GM12875 (cell line): ENCODE measurements at regions not wholly inside any gene's neighbourhood (a gene's known extent, or its start where the extent isn't known, plus 50 kb on each side); places are given as distances from the start of the nearest gene placed in this dataset.

Experiments used
- H3K4me3 ChIP-seq: one replicate; pipeline ENCODE4 v1.5.1; 2011; ENCODE audit warnings: low read depth, low read length, control low read depth
- TF ChIP-seq, protein P1 (sequence below): IDR thresholded peaks from 2 replicates; pipeline ENCODE4 v1.5.1; 2011; ENCODE audit warnings: low read depth, mild to moderate bottlenecking, control low read depth, inconsistent platforms, low read length, moderate library complexity, borderline replicate concordance; ENCODE audit not compliant: insufficient read depth

DNA sequence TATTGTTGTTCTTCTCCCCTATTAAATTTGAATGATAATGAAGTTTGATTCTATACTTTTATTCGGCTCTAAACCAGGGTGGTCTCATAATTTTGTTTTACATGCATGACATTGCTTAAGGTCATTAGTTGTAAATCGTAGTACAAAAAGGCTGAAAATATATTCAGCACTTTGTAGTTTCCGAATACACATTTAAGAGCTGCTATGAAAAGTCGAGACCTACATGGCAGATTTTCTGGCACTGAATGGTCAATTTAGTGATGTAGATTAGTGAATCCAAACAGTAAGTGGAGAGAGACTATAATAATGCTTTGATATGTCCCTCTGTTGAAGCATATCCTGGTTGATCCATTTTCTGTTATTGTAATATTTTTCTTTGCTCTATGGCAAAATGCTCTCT lies 254.0 kb upstream of the SOX2 start:
- H3K4me3 ChIP-seq = no peak overlapping the region
- TF ChIP-seq, protein P1, sequence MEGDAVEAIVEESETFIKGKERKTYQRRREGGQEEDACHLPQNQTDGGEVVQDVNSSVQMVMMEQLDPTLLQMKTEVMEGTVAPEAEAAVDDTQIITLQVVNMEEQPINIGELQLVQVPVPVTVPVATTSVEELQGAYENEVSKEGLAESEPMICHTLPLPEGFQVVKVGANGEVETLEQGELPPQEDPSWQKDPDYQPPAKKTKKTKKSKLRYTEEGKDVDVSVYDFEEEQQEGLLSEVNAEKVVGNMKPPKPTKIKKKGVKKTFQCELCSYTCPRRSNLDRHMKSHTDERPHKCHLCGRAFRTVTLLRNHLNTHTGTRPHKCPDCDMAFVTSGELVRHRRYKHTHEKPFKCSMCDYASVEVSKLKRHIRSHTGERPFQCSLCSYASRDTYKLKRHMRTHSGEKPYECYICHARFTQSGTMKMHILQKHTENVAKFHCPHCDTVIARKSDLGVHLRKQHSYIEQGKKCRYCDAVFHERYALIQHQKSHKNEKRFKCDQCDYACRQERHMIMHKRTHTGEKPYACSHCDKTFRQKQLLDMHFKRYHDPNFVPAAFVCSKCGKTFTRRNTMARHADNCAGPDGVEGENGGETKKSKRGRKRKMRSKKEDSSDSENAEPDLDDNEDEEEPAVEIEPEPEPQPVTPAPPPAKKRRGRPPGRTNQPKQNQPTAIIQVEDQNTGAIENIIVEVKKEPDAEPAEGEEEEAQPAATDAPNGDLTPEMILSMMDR = no peak

DNA sequence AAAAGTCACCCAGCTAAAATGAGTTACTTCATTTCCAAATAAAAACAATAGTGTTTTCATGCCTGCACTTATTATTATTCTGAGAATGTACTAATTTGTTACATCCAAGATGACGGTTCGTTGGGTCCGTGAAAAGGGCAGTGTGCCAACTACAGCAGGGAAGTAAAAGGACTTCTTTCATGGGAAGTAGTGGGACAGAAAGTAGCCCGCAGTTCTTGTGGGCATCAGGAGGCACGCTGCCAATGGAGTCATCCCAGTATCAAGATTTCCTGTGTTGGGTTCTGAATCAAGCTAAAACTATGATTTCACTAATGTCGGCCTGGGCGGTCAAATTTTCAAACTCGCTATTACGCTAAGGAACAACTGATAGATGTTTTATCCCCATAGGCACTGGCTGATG lies 254.5 kb upstream of the SOX2 start:
- TF ChIP-seq, protein P1 = no peak
- H3K4me3 ChIP-seq = no peak overlapping the region

DNA sequence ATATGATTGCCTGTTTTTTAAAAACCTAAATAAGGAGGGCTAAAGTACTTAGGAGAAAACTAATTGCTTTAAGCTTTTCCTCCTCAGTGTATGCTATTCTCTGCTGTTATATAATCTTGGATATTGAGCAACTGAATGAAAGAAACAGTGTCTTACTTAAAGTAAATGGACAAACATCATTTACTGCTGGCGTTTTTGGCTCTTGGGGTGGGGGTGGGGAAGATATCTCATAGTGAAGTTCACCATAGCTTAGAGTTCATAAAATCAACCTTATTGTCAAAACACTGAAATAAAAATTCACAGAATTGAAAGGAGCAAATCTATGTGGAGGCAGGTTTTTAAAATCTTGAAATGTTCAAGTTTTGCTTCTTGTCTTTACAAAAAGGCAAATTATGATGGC lies 256.4 kb upstream of the SOX2 start:
- TF ChIP-seq, protein P1 = no peak
- H3K4me3 ChIP-seq = no peak overlapping the region

DNA sequence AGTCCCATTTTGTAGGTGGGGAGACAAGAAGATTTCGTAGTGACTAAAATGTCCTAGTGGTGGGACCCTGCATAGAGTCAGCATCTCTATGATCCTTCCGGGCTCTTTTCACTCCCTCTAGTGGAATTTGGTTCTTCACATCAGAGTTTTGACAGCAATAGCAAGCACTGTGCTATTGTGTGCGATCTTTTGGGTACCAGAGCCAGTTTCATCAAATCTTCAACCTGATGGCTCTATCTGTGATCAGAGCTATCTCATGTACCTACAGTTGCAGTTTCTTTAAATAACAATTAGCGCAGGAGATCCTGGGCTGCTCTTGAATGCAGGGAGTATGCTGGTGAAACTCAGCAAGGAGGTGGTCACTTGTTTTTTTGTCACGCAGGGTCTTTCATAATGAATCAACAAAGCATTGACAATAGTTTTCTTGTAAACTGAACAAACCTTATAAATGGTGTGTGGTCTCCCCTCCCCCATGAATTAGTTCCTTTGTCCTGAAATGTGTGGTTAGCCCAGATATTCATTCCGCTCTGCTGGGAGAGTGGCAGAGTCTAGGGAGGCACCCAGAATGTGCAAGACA lies 257.2 kb upstream of the SOX2 start:
- TF ChIP-seq, protein P1 = no peak
- no peak overlapping the region for H3K4me3 ChIP-seq

DNA sequence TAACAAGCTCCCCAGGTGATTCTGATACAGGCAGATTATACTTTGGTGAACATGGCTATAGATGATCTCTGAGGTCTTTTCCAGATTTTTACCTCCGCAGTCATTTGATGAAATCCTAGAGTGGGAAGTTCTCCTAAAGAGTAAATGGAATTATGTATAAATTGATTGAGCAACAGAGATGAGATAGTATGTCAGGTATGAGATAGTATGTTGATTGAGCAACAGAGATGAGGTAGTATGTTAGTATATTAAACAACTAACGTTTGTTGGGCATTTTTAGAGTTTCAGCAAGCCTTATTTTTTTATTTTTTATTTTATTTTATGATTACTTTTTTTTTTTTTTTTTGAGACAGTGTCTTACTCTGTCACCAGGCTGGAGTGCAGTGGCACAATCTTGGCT lies 265.0 kb upstream of the SOX2 start:
- TF ChIP-seq, protein P1 = no peak

DNA sequence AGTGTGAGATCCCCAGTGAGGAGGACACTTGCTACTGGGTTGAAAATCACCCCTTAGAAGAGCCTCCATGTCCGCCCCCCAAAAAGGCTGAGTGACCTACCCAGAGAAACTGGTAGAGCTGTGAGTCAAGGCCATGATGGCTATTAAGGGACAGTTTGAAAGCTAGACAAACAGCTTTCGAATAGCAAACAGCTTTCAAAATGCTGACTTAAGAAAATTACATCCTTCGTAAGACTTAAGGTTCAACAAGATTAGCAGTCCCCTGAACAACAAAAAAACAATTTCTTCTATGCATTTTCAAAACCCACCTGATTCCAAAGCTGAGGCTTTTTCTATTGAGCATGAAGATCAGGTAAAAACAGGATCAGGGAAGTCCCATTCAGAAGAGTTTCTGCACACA lies 269.7 kb upstream of the SOX2 start:
- TF ChIP-seq, protein P1 = no peak
- no peak overlapping the region for H3K4me3 ChIP-seq

More for the DNA sequence above, 265.0 kb upstream of the SOX2 start:
- H3K4me3 ChIP-seq = no peak overlapping the region

DNA sequence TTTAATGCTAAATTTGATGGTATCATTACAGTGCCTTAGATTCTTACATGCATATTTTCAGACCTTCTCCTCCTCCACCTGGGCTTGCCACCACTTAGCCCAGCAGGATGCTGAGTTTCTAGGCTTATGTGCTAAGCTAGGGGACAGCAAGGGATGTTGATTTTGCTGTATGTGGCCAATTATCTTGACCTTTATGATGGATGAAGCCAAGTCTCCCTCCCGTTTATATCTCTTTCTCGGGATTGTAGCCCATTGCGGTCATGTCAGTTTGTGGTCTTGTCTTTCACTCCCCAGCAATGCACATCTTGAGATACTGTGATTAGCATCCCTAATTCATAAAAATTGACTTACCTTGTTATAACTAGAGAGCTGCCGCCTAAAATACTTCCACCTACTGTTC lies 278.7 kb upstream of the SOX2 start:
- no peak overlapping the region for H3K4me3 ChIP-seq
- TF ChIP-seq, protein P1 = no peak
